ENCODE measurements at regions not wholly inside any gene's neighbourhood (a gene's known extent, or its start where the extent isn't known, plus 50 kb on each side); places are given as distances from the start of the nearest gene placed in this dataset.
"Not testable (repeated sequence)": the region's sequence is repeated elsewhere in the genome, so short reads cannot be mapped to it uniquely, and the experiment has no call there.

GRCh38 chr7:118771672-118772071 lies 547.2 kb downstream of the ANKRD7 start:
- FAIRE-seq (no peak), DNase-seq (ENCODE audit: insufficient read length, low spot score) (no peak)

- no peak for DNase-seq (ENCODE audit: insufficient read length, low spot score)
These were observed 552.8 kb downstream of the ANKRD7 start for GRCh38 chr7:118777308-118777707.

GRCh38 chr7:118792682-118793081 lies 568.2 kb downstream of the ANKRD7 start:
- DNase-seq (ENCODE audit: insufficient read length, low spot score): no peak
- FAIRE-seq: no peak

More at GRCh38 chr7:118777308-118777707, 552.8 kb downstream of the ANKRD7 start:
- FAIRE-seq: no peak

GRCh38 chr7:118793582-118793981 lies 569.1 kb downstream of the ANKRD7 start:
- no peak for DNase-seq (ENCODE audit: insufficient read length, low spot score)
- FAIRE-seq: no peak

GRCh38 chr7:118794419-118794818 lies 569.9 kb downstream of the ANKRD7 start:
- FAIRE-seq (no peak), DNase-seq (ENCODE audit: insufficient read length, low spot score) (no peak)

- FAIRE-seq: no peak
- DNase-seq (ENCODE audit: insufficient read length, low spot score): no peak
These were observed 576.9 kb downstream of the ANKRD7 start for GRCh38 chr7:118801366-118801765.

- DNase-seq (ENCODE audit: insufficient read length, low spot score) (no peak), FAIRE-seq (no peak)
These were observed 578.2 kb downstream of the ANKRD7 start for GRCh38 chr7:118802726-118803125.

- no peak for DNase-seq (ENCODE audit: insufficient read length, low spot score)
- FAIRE-seq: no peak
These were observed 601.7 kb downstream of the ANKRD7 start for GRCh38 chr7:118826246-118826645.

- FAIRE-seq (no peak), DNase-seq (ENCODE audit: insufficient read length, low spot score) (no peak)
These were observed 612.4 kb downstream of the ANKRD7 start for GRCh38 chr7:118836933-118837332.

GRCh38 chr7:118839515-118839914 lies 615.0 kb downstream of the ANKRD7 start:
- no peak for FAIRE-seq
- no peak for DNase-seq (ENCODE audit: insufficient read length, low spot score)

GRCh38 chr7:118843456-118843855 lies 619.0 kb downstream of the ANKRD7 start:
- no peak for FAIRE-seq
- DNase-seq (ENCODE audit: insufficient read length, low spot score): no peak

GRCh38 chr7:118844748-118845147 lies 620.2 kb downstream of the ANKRD7 start:
- no peak for FAIRE-seq
- DNase-seq (ENCODE audit: insufficient read length, low spot score): no peak

- DNase-seq (ENCODE audit: insufficient read length, low spot score) (no peak), FAIRE-seq (no peak)
These were observed 621.3 kb downstream of the ANKRD7 start for GRCh38 chr7:118845791-118846190.

- no peak for DNase-seq (ENCODE audit: insufficient read length, low spot score)
- no peak for FAIRE-seq
These were observed 622.5 kb downstream of the ANKRD7 start for GRCh38 chr7:118846977-118847376.

GRCh38 chr7:118855290-118855689 lies 630.8 kb downstream of the ANKRD7 start:
- no peak for DNase-seq (ENCODE audit: insufficient read length, low spot score)
- FAIRE-seq: no peak

GRCh38 chr7:118858651-118859149 lies 634.2 kb downstream of the ANKRD7 start:
- no peak for FAIRE-seq
- DNase-seq (ENCODE audit: insufficient read length, low spot score): no peak

- no peak for FAIRE-seq
- no peak for DNase-seq (ENCODE audit: insufficient read length, low spot score)
These were observed 637.1 kb downstream of the ANKRD7 start for GRCh38 chr7:118861581-118861980.

GRCh38 chr7:118862740-118863139 lies 638.2 kb downstream of the ANKRD7 start:
- DNase-seq (ENCODE audit: insufficient read length, low spot score) (no peak), FAIRE-seq (no peak)

GRCh38 chr7:118863966-118864365 lies 639.5 kb downstream of the ANKRD7 start:
- FAIRE-seq: no peak
- no peak for DNase-seq (ENCODE audit: insufficient read length, low spot score)

GRCh38 chr7:118867860-118868259 lies 643.4 kb downstream of the ANKRD7 start:
- DNase-seq (ENCODE audit: insufficient read length, low spot score) (no peak), FAIRE-seq (no peak)

GRCh38 chr7:118869141-118869540 lies 644.6 kb downstream of the ANKRD7 start:
- FAIRE-seq; DNase-seq (ENCODE audit: insufficient read length, low spot score): not testable (repeated sequence)

GRCh38 chr7:118870187-118870586 lies 645.7 kb downstream of the ANKRD7 start:
- no peak for FAIRE-seq
- DNase-seq (ENCODE audit: insufficient read length, low spot score): no peak

- FAIRE-seq (no peak), DNase-seq (ENCODE audit: insufficient read length, low spot score) (no peak)
These were observed 648.1 kb downstream of the ANKRD7 start for GRCh38 chr7:118872568-118872967.
